HEK293 (cell line): ENCODE measurements at regions not wholly inside any gene's neighbourhood (a gene's known extent, or its start where the extent isn't known, plus 50 kb on each side); places are given as distances from the start of the nearest gene placed in this dataset.

Experiments
- CTCF ChIP-seq: fragments of 450-650 bp; formaldehyde crosslinking; IDR thresholded peaks from 2 replicates; pipeline ENCODE4 v1.5.1; 2016; ENCODE audit warnings: missing biosample characterization, missing genetic modification characterization
- GLI2 ChIP-seq: fragments of 450-650 bp; formaldehyde crosslinking; IDR thresholded peaks from 2 replicates; pipeline ENCODE4; 2017; ENCODE audit warnings: missing biosample characterization, missing genetic modification characterization, low read depth, borderline replicate concordance
- KLF7 ChIP-seq: fragments of 450-650 bp; formaldehyde crosslinking; IDR thresholded peaks from 2 replicates; pipeline ENCODE4 v1.5.1; 2016; ENCODE audit warnings: missing biosample characterization, missing genetic modification characterization, borderline replicate concordance
- ZBTB11 ChIP-seq: fragments of 450-650 bp; formaldehyde crosslinking; conservative IDR thresholded peaks from 2 replicates; pipeline ENCODE4 v1.5.1; 2016; ENCODE audit warnings: low read depth, missing biosample characterization, missing genetic modification characterization
- ZBTB21 ChIP-seq: fragments of 450-650 bp; formaldehyde crosslinking; IDR thresholded peaks from 2 replicates; pipeline ENCODE4 v1.5.1; 2017; ENCODE audit warnings: missing biosample characterization, missing genetic modification characterization
- ZBTB7A ChIP-seq: fragments of 450-650 bp; formaldehyde crosslinking; IDR thresholded peaks from 2 replicates; pipeline ENCODE4 v1.5.1; 2016; ENCODE audit warnings: low read depth, missing biosample characterization, missing genetic modification characterization
- ZBTB8A ChIP-seq: fragments of 450-650 bp; formaldehyde crosslinking; IDR thresholded peaks from 2 replicates; pipeline ENCODE4 v1.5.1; 2016; ENCODE audit warnings: missing biosample characterization, missing genetic modification characterization
- ZFP69B ChIP-seq: fragments of 450-650 bp; formaldehyde crosslinking; IDR thresholded peaks from 2 replicates; pipeline ENCODE4 v1.5.1; 2016; ENCODE audit warnings: missing biosample characterization, missing genetic modification characterization
- ZXDB ChIP-seq: fragments of 450-650 bp; formaldehyde crosslinking; IDR thresholded peaks from 2 replicates; pipeline ENCODE4 v1.5.1; 2016; ENCODE audit warnings: missing biosample characterization, missing genetic modification characterization
- TF ChIP-seq, protein P1 (sequence below): fragments of 450-650 bp; formaldehyde crosslinking; IDR thresholded peaks from 2 replicates; pipeline ENCODE4 v1.5.1; 2017; ENCODE audit warnings: missing biosample characterization, missing genetic modification characterization

GRCh38 chr9:106400170-106400569 lies 462.8 kb upstream of the ZNF462 start:
- TF ChIP-seq CTCF (tag by site-specific recombination), result no peak
- no peak for TF ChIP-seq ZBTB7A
- TF ChIP-seq ZBTB21 (tag by site-specific recombination), result no peak
- TF ChIP-seq KLF7 (tag by site-specific recombination), result no peak
- TF ChIP-seq, protein P1, sequence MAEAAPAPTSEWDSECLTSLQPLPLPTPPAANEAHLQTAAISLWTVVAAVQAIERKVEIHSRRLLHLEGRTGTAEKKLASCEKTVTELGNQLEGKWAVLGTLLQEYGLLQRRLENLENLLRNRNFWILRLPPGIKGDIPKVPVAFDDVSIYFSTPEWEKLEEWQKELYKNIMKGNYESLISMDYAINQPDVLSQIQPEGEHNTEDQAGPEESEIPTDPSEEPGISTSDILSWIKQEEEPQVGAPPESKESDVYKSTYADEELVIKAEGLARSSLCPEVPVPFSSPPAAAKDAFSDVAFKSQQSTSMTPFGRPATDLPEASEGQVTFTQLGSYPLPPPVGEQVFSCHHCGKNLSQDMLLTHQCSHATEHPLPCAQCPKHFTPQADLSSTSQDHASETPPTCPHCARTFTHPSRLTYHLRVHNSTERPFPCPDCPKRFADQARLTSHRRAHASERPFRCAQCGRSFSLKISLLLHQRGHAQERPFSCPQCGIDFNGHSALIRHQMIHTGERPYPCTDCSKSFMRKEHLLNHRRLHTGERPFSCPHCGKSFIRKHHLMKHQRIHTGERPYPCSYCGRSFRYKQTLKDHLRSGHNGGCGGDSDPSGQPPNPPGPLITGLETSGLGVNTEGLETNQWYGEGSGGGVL (tag by site-specific recombination), result no peak
- TF ChIP-seq ZBTB11 (tag by site-specific recombination), result no peak
- no peak for TF ChIP-seq ZXDB (tag by site-specific recombination)
- no peak for TF ChIP-seq GLI2 (tag by site-specific recombination)
- TF ChIP-seq ZFP69B (tag by site-specific recombination), result no peak
- no peak for TF ChIP-seq ZBTB8A (tag by site-specific recombination)
